Inferior parietal cortex (tissue), 1 donor: ENCODE measurements at regions not wholly inside any gene's neighbourhood (a gene's known extent, or its start where the extent isn't known, plus 50 kb on each side); places are given as distances from the start of the nearest gene placed in this dataset.

ENCODE experiments used
- DNase-seq: peaks from one replicate; pipeline ENCODE4 v3.0.0-alpha.2; 2016; ENCODE audit errors: extremely low spot score

DNA sequence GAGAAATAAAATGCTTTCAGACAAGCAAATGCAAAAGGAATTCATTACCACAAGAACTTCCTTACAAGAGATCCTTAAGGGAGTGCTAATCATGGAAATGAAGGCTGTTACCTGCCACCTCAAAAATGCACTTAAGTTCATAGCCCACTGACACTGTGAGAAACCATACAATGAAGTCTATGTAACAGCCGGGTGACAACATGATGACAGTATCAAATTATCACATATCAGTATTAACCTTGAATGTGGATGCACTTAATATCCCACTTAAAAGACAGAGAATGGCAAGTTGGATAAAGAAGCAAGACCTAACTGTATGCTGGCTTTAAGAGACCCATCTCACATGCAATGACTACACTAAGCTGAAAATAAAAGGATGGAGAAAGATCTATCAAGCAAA, 403.4 kb upstream of the MC4R start:
- DNase-seq = no peak

- no peak for DNase-seq
Observed at GRCh38 chr18:60784161-60784560, 411.6 kb upstream of the MC4R start.

- DNase-seq = no peak
Observed at GRCh38 chr18:60794802-60795201, 422.2 kb upstream of the MC4R start.

DNA sequence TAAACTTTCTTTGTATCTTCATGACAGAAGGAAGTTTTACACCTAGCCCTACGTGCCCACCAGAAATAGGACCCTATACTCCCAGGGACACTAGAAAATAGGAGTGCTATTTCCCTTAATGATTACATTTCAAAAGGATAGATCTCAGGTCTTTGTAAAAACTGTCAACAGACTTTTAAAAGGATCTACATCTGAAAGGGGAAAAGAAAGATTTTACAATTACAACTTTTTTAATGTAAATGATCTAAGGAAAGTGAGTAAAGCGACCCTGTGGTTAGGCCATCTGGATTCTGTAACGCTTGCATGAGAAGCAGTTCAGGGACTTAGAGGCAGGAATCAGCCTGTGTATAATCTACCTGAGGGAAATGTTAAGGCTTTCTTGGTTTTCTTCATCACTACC, 431.8 kb upstream of the MC4R start:
- no peak for DNase-seq

GRCh38 chr18:60809937-60810336, 437.4 kb upstream of the MC4R start:
- DNase-seq = no peak

- no peak for DNase-seq
Observed at GRCh38 chr18:60812921-60813320, 440.3 kb upstream of the MC4R start.

- DNase-seq = no peak
Observed at GRCh38 chr18:60826346-60826745, 453.8 kb upstream of the MC4R start.

DNA sequence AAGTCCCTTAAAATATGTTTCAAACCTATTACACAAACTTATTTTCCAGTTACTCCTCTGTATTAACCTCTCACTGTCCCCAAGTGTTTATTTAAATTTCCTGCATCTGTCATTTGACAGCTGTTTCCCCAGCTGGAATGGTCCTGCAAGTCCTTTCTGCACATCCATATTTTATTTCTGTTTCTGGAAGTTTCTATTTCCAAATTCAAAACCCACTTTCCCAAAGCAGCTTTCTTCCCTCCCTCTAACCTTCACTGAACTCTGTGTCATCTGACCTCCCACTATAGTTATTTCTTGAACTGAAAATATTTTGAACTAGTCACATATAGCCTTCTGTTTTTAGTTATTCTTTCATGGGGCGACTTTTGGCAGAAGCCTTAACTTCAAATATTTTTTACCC, 459.4 kb upstream of the MC4R start:
- no peak for DNase-seq

GRCh38 chr18:60838677-60839076, 466.1 kb upstream of the MC4R start:
- no peak for DNase-seq

DNA sequence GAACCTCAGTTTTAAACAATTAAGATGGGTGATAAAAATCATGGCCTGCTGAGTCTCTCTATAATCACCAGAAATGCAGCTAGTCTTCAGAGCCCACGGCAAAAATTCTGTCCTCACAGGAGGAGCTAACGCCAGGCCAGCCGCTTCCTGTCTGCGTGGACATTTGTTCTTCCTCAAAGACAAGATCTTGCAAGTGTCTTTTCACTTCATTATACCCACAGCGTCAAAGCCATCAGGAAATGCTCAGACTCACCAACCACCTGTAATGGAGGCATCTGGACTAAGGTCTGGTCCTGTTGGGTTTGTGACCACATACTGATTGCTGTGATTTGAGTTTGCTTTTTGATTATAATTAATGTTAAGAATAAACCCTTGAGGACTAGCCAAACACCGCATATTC, 473.8 kb upstream of the MC4R start:
- no peak for DNase-seq

DNA sequence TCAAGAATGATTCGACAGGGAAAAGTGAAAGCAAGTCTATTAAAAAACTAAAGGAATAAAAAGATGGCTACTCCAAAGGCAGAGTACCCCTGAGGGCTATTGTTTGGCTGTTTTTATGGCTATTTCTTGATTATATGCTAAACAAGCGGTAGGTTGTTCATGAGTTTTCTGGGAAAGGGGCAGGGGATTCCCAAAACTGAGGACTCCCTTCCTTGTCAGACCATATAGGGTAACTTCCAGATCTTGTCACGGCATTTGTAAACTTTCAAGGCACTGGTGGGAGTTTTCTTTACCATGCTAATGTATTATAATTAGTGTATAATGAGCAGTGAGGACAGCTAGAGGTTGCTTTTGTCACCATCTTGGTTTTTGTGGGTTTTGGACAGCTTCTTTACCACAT, 474.9 kb upstream of the MC4R start:
- no peak for DNase-seq

- no peak for DNase-seq
Observed at GRCh38 chr18:60861575-60861974, 471.7 kb upstream of the CDH20 start.

- DNase-seq = no peak
Observed at GRCh38 chr18:60862988-60863387, 470.2 kb upstream of the CDH20 start.

GRCh38 chr18:60865801-60866200, 467.4 kb upstream of the CDH20 start:
- no peak for DNase-seq

DNA sequence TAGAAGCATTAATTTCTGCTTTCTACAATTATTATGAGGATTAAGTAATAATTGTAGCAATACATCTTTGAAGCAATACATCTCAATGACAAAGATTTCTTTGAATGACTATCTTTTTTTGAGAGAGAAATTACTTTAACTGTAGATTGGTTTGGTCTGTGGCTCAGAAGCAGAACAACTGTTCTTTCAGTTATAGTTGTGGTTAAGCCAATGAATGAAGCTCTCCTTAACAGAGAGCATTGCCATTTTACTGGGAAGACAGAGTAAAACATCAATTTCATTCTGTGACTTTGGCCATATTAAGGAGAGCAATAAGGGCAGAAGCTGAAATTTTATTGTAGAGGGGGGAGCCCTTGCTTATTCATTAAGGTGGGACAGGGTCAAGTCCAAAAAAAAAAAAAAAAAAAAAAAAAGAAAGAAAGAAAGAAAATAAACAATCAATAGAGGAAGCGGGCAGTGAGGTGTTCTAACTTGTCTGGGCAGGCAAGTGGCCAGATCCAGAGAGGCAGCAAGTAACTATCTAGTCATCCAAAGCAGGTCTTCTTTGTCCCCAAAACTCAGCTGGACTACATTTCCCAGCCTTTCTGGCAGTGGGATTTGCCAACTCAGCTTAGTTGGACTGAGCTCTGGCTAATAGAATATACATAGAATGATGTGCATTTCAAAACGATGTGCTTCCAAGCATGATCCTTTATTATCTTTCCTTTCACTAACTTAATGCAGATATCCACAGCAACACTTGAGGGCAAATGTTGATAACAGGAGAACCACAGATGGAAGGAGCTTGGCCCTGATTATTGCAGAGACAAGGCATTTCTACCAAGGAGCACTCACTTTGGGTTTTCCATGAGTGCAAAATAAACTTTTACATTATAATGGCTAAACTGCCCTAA, 462.7 kb upstream of the CDH20 start:
- no peak for DNase-seq

DNA sequence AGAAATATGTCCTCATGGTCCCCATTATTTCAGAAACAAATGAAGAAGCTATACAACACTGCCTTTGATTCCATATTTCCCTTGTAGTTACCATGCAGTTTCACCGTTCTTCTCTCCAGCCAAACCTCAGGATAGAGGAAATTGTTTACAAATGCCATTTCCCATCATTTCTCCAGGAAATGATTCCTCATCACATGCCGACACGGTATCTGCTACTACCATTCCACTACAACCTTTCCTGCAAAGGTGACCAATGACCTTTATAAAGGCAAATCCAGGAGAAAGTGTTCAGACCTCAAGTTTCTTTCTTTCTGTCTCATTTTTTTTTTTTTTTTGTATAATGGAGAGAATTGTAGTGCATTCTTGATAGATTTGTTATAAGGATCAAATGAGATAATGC, 460.8 kb upstream of the CDH20 start:
- no peak for DNase-seq

DNA sequence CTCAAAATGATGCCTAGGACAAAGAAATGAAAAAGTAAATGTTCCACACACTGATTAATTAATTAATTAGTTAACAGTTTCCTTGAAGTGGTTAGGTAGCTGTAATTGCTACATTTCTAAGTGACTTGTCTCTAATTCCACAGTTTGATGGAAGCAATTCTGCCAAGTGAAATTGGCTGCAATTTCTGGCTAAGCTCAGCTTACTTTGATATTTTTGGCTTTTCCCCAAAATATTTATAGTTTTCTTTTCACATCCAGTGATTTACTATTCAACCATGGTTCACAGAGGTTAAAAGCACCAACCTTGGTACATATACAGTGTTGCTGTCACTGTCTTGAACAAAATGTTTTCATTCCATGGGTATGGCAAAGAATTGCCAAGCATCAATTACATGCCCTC, 459.5 kb upstream of the CDH20 start:
- no peak for DNase-seq

DNA sequence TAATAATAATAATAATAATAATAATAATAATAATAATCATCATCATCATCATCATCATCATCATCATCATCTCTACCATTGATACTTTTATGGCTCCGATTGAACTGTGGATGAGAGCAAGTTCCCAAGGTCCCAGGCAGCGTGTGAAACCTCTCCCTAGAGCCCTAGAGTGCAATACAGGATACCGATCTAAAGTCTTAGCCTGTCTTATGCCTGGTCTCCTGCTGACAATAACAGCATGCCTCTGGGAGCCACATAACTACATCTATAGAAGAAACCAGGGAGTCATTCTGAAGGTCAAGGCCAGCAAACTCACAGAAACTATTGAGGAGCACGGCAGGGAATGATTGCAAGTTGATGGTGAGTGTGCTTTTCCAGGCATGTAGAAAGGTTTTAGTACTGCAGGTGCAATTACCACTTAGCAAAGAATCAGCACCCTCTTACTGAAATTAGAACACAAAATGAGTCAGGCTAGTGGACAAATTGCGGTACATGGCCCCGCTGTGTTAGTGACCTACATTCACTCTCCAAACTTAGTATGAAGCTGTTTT, 457.2 kb upstream of the CDH20 start:
- DNase-seq = no peak

DNA sequence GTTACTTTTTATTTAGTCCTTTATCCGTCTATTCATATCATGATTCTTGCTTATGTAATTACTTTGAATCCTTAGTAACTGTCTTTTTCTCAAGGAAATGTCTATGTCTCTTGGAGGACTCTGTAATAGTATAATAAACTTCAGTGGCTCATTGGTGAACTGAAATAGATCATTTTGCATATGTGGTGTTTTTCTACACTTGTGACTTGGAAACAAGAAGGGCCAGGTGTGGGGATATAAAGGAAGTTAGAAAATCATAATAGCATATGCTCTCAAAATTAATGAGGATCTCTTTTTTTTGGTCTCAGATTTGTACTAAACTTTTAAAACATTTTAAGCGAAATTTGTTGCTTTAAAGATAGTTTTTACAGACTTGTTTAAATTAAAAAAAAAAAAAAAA, 453.0 kb upstream of the CDH20 start:
- no peak for DNase-seq

GRCh38 chr18:60883587-60883986, 449.6 kb upstream of the CDH20 start:
- DNase-seq = no peak

- DNase-seq = no peak
Observed at GRCh38 chr18:60888071-60888624, 445.1 kb upstream of the CDH20 start.

GRCh38 chr18:60889442-60889841, 443.8 kb upstream of the CDH20 start:
- DNase-seq = no peak

GRCh38 chr18:60891936-60892335, 441.3 kb upstream of the CDH20 start:
- DNase-seq = no peak
